DND-41 (cell line): ENCODE measurements at regions not wholly inside any gene's neighbourhood (a gene's known extent, or its start where the extent isn't known, plus 50 kb on each side); places are given as distances from the start of the nearest gene placed in this dataset.

Source experiments
- EZH2 ChIP-seq: IDR thresholded peaks from 3 replicates; pipeline ENCODE4 v1.6.1; 2012; ENCODE audit warnings: borderline replicate concordance, low read depth, mild to moderate bottlenecking, moderate library complexity, low read length, inconsistent platforms; ENCODE audit not compliant: severe bottlenecking
- TF ChIP-seq, protein P1 (sequence below): IDR thresholded peaks from 2 replicates; pipeline ENCODE4 v1.5.1; 2012; ENCODE audit warnings: borderline replicate concordance, low read length, moderate library complexity, mild to moderate bottlenecking; ENCODE audit not compliant: poor library complexity, severe bottlenecking; ENCODE audit errors: extremely low read depth

- TF ChIP-seq, protein P1, sequence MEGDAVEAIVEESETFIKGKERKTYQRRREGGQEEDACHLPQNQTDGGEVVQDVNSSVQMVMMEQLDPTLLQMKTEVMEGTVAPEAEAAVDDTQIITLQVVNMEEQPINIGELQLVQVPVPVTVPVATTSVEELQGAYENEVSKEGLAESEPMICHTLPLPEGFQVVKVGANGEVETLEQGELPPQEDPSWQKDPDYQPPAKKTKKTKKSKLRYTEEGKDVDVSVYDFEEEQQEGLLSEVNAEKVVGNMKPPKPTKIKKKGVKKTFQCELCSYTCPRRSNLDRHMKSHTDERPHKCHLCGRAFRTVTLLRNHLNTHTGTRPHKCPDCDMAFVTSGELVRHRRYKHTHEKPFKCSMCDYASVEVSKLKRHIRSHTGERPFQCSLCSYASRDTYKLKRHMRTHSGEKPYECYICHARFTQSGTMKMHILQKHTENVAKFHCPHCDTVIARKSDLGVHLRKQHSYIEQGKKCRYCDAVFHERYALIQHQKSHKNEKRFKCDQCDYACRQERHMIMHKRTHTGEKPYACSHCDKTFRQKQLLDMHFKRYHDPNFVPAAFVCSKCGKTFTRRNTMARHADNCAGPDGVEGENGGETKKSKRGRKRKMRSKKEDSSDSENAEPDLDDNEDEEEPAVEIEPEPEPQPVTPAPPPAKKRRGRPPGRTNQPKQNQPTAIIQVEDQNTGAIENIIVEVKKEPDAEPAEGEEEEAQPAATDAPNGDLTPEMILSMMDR: no peak
- no peak for TF ChIP-seq EZH2
Measured at GRCh38 chr6:113475392-113475791, 381.8 kb upstream of the MARCKS start.
